GM12878 (cell line): ENCODE measurements at regions not wholly inside any gene's neighbourhood (a gene's known extent, or its start where the extent isn't known, plus 50 kb on each side); places are given as distances from the start of the nearest gene placed in this dataset.

Experiments
- BMI1 ChIP-seq: fragments of 450-650 bp; IDR thresholded peaks from 2 replicates; pipeline ENCODE4 v1.6.1; 2016; ENCODE audit warnings: mild to moderate bottlenecking, moderate library complexity, borderline replicate concordance
- CHD1 ChIP-seq: IDR thresholded peaks from 2 replicates; pipeline ENCODE4 v1.6.1; 2012; ENCODE audit warnings: low read depth, low read length, improper control_type of control experiment
- CTCF ChIP-seq, 3 experiments: IDR thresholded peaks in 2 of 3; conservative IDR thresholded peaks in 1 of 3; 2 replicates each; pipeline ENCODE4 v1.5.1; 2011; ENCODE audit warnings: low read depth in 3 of 3, low read length in 3 of 3, mild to moderate bottlenecking in 3 of 3, control low read depth in 2 of 3, moderate library complexity in 2 of 3, inconsistent platforms in 1 of 3, mixed read lengths in 1 of 3; ENCODE audit not compliant: control insufficient read depth in 2 of 3, insufficient read depth in 1 of 3; ENCODE audit errors: extremely low read depth in 1 of 3
- ELK1 ChIP-seq: IDR thresholded peaks from 2 replicates; pipeline ENCODE4 v1.6.1; 2012; ENCODE audit warnings: low read depth, low read length, improper control_type of control experiment
- EZH2 ChIP-seq: IDR thresholded peaks from 2 replicates; pipeline ENCODE4 v1.6.1; 2012; ENCODE audit warnings: low read depth, mild to moderate bottlenecking, control low read depth, inconsistent platforms, low read length, borderline replicate concordance; ENCODE audit not compliant: control insufficient read depth
- FOXM1 ChIP-seq: IDR thresholded peaks from 2 replicates; pipeline ENCODE4 v1.6.1; 2012; ENCODE audit warnings: low read depth, mild to moderate bottlenecking, inconsistent platforms, low read length, moderate library complexity
- NR2C2 ChIP-seq: IDR thresholded peaks from 2 replicates; pipeline ENCODE4 v1.6.1; 2011; ENCODE audit warnings: borderline replicate concordance, low read depth; ENCODE audit not compliant: control insufficient read depth, insufficient read length
- TARDBP ChIP-seq: IDR thresholded peaks from 2 replicates; pipeline ENCODE4 v1.6.1; 2016; ENCODE audit warnings: borderline replicate concordance

GRCh38 chr5:38622723-38623129 lies 66.3 kb upstream of the LIFR start:
- no peak for TF ChIP-seq CHD1
- TF ChIP-seq EZH2: no peak
- no peak for TF ChIP-seq ELK1
- TF ChIP-seq TARDBP: no peak
- TF ChIP-seq BMI1: no peak
- no peak for TF ChIP-seq CTCF (IDR thresholded peaks at IDR 0.05 in 2 of 3, conservative IDR thresholded peaks at IDR 0.05 in 1 of 3; ENCODE audit: control insufficient read depth in 2 of 3, extremely low read depth in 1 of 3, insufficient read depth in 1 of 3, low read depth in 3 of 3, low read length in 3 of 3)
- TF ChIP-seq NR2C2: no peak
- TF ChIP-seq FOXM1: no peak
